DOHH2 (cell line): ENCODE measurements at regions not wholly inside any gene's neighbourhood (a gene's known extent, or its start where the extent isn't known, plus 50 kb on each side); places are given as distances from the start of the nearest gene placed in this dataset.

Source experiments
- EZH2phosphoT487 ChIP-seq: fragments of 200-600 bp; sonication (generic); IDR thresholded peaks from 2 replicates; pipeline ENCODE4 v1.6.1; 2017; ENCODE audit warnings: borderline replicate concordance, mild to moderate bottlenecking, antibody characterized with exemption, low read length, moderate library complexity, mixed read lengths
- TF ChIP-seq, protein P1 (sequence below): fragments of 200-600 bp; sonication (generic); IDR thresholded peaks from one replicate; pipeline ENCODE4 v1.5.1; 2014; ENCODE audit warnings: antibody characterized with exemption, mild to moderate bottlenecking, low read depth, low read length; ENCODE audit not compliant: poor library complexity, severe bottlenecking

DNA sequence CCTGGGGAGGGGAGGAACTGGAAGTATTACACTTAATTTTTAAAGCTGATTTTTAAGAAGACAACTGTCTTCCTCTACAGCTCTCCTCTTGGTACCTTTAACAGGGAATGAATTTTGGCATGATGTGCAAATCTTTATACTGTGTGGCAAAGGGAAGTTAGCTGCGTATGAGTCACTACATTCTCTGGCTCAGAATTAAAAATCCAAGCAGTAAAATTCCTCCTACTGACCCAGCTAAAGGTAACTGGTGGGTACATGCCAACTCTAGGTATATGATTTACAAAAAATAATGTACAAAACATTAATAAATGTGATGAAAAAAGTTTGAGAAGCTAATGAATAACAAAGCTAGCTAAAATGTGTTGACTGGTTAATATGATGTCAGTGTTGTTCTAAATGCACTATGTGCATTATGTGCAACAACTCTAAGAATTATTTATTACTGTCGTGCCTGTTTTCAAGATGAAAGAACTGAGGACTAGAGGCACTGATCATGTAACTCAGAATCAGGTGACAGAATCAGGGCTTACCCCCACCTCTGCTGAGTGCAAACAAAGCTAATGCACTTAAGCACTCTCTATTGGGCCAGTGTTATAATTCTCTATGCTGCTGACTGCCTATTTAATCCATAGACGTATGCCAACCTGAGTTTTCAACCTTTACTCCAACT is 194.7 kb upstream of the CADPS start:
- TF ChIP-seq, protein P1, sequence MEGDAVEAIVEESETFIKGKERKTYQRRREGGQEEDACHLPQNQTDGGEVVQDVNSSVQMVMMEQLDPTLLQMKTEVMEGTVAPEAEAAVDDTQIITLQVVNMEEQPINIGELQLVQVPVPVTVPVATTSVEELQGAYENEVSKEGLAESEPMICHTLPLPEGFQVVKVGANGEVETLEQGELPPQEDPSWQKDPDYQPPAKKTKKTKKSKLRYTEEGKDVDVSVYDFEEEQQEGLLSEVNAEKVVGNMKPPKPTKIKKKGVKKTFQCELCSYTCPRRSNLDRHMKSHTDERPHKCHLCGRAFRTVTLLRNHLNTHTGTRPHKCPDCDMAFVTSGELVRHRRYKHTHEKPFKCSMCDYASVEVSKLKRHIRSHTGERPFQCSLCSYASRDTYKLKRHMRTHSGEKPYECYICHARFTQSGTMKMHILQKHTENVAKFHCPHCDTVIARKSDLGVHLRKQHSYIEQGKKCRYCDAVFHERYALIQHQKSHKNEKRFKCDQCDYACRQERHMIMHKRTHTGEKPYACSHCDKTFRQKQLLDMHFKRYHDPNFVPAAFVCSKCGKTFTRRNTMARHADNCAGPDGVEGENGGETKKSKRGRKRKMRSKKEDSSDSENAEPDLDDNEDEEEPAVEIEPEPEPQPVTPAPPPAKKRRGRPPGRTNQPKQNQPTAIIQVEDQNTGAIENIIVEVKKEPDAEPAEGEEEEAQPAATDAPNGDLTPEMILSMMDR: no peak
- TF ChIP-seq EZH2phosphoT487: no peak
